Neural cell (in vitro differentiated cells): ENCODE measurements at regions not wholly inside any gene's neighbourhood (a gene's known extent, or its start where the extent isn't known, plus 50 kb on each side); places are given as distances from the start of the nearest gene placed in this dataset.

ENCODE experiments used
- H2AFZ ChIP-seq: fragments of 200-600, 300-800 bp; sonication (generic), shearing (Covaris generic); 2 replicates; pipeline ENCODE4 v1.6.0; 2014; ENCODE audit warnings: low read depth, mild to moderate bottlenecking, antibody characterized with exemption, low read length, moderate library complexity
- H3F3A ChIP-seq: fragments of 200-600 bp; shearing (Covaris generic); 2 replicates; pipeline ENCODE4 v1.6.1; 2016; ENCODE audit warnings: mild to moderate bottlenecking, moderate library complexity, mixed read lengths, antibody characterized with exemption, low read length; ENCODE audit not compliant: insufficient read depth, poor library complexity, severe bottlenecking
- H3K27ac ChIP-seq: fragments of 200-600, 300-800 bp; sonication (generic), shearing (Covaris generic); 2 replicates; pipeline ENCODE4 v1.5.1; 2014; ENCODE audit warnings: mild to moderate bottlenecking, low read length, moderate library complexity
- H3K27me3 ChIP-seq: fragments of 300-800, 200-600 bp; sonication (generic), shearing (Covaris generic); 2 replicates; pipeline ENCODE4 v1.6.0; 2014; ENCODE audit warnings: mild to moderate bottlenecking, low read depth, low read length, moderate library complexity; ENCODE audit not compliant: insufficient read depth
- H3K36me3 ChIP-seq: fragments of 300-800, 200-600 bp; sonication (generic), shearing (Covaris generic); 2 replicates; pipeline ENCODE4 v1.5.1; 2014; ENCODE audit warnings: mild to moderate bottlenecking, antibody characterized with exemption, low read length, moderate library complexity; ENCODE audit not compliant: insufficient read depth
- H3K4me2 ChIP-seq: fragments of 300-800, 200-600 bp; sonication (generic), shearing (Covaris generic); 2 replicates; pipeline ENCODE4 v1.6.0; 2014; ENCODE audit warnings: mild to moderate bottlenecking, low read length
- H3K4me3 ChIP-seq: fragments of 300-800, 200-600 bp; sonication (generic), shearing (Covaris generic); 2 replicates; pipeline ENCODE4 v1.5.1; 2014; ENCODE audit warnings: mild to moderate bottlenecking, low read length, moderate library complexity
- H3K79me2 ChIP-seq: fragments of 200-600 bp; shearing (Covaris generic); replicated peaks from 2 replicates; pipeline ENCODE4 v1.6.0; 2014; ENCODE audit warnings: mild to moderate bottlenecking, low read length, moderate library complexity; ENCODE audit not compliant: insufficient read depth
- H3K9ac ChIP-seq: fragments of 300-800, 200-600 bp; sonication (generic), shearing (Covaris generic); 2 replicates; pipeline ENCODE4 v1.6.1; 2016; ENCODE audit warnings: mild to moderate bottlenecking, low read length, mixed read lengths
- H3K9me2 ChIP-seq: fragments of 200-600 bp; shearing (Covaris generic); 2 replicates; pipeline ENCODE4 v1.6.1; 2016; ENCODE audit warnings: mild to moderate bottlenecking, low read length, mixed read lengths; ENCODE audit not compliant: insufficient read depth
- H3K9me3 ChIP-seq: fragments of 200-600, 300-800 bp; sonication (generic), shearing (Covaris generic); 2 replicates; pipeline ENCODE4 v1.6.1; 2016; ENCODE audit warnings: mild to moderate bottlenecking, mixed run types, low read length, moderate library complexity, mixed read lengths
- H4K20me1 ChIP-seq: fragments of 200-600 bp; shearing (Covaris generic); 2 replicates; pipeline ENCODE4 v1.6.1; 2016; ENCODE audit warnings: mild to moderate bottlenecking, mixed run types; ENCODE audit not compliant: insufficient read depth
- EP300 ChIP-seq: fragments of 450-650 bp; conservative IDR thresholded peaks from 2 replicates; pipeline ENCODE4 v1.6.1; 2014; ENCODE audit warnings: antibody characterized with exemption, mild to moderate bottlenecking, moderate library complexity; ENCODE audit not compliant: poor library complexity, severe bottlenecking
- EZH2 ChIP-seq: fragments of 200-600, 300-800 bp; shearing (Covaris generic), sonication (generic); IDR thresholded peaks from 2 replicates; pipeline ENCODE4 v1.6.1; 2014; ENCODE audit warnings: antibody characterized with exemption, low read length, borderline replicate concordance, mild to moderate bottlenecking; ENCODE audit not compliant: insufficient read depth, poor library complexity, severe bottlenecking
- MXI1 ChIP-seq: fragments of 450-650 bp; conservative IDR thresholded peaks from 2 replicates; pipeline ENCODE4 v1.6.1; 2014; ENCODE audit warnings: antibody characterized with exemption, mild to moderate bottlenecking; ENCODE audit not compliant: poor library complexity, severe bottlenecking
- POLR2AphosphoS5 ChIP-seq: IDR thresholded peaks from 2 replicates; pipeline ENCODE4 v1.6.1; 2012
- RAD21 ChIP-seq: fragments of 450-650 bp; conservative IDR thresholded peaks from 2 replicates; pipeline ENCODE4 v1.6.1; 2014; ENCODE audit warnings: antibody characterized with exemption, mild to moderate bottlenecking, moderate library complexity
- REST ChIP-seq: IDR thresholded peaks from 2 replicates; pipeline ENCODE4 v1.6.1; 2012; ENCODE audit warnings: borderline replicate concordance
- SMC3 ChIP-seq: fragments of 450-650 bp; conservative IDR thresholded peaks from 2 replicates; pipeline ENCODE4 v1.6.1; 2014; ENCODE audit warnings: antibody characterized with exemption, mild to moderate bottlenecking, moderate library complexity; ENCODE audit not compliant: poor library complexity
- TAF1 ChIP-seq: IDR thresholded peaks from 2 replicates; pipeline ENCODE4 v1.6.1; 2012; ENCODE audit warnings: low read depth
- TF ChIP-seq, protein P1 (sequence below): fragments of 450-650 bp; IDR thresholded peaks from 2 replicates; pipeline ENCODE4 v1.5.1; 2014; ENCODE audit warnings: antibody characterized with exemption, mild to moderate bottlenecking, moderate library complexity; ENCODE audit not compliant: poor library complexity, severe bottlenecking

GRCh38 chr2:155318710-155319109 lies 620.2 kb downstream of the KCNJ3 start:
- Histone ChIP-seq H3K4me3 (no peak overlapping the region), H3K36me3 (no peaks in the 10 kb centered on the region), H3K27ac (no peak overlapping the region), H3F3A (no peaks in the 10 kb centered on the region), H2AFZ (no peak overlapping the region), H3K27me3 (no peaks in the 10 kb centered on the region), H4K20me1 (no peaks in the 10 kb centered on the region), H3K79me2 (no peaks in the 10 kb centered on the region), H3K9ac (no peak overlapping the region), H3K9me2 (no peaks in the 10 kb centered on the region), H3K9me3 (no peaks in the 10 kb centered on the region), H3K4me2 (no peak overlapping the region)
- TF ChIP-seq, protein P1, sequence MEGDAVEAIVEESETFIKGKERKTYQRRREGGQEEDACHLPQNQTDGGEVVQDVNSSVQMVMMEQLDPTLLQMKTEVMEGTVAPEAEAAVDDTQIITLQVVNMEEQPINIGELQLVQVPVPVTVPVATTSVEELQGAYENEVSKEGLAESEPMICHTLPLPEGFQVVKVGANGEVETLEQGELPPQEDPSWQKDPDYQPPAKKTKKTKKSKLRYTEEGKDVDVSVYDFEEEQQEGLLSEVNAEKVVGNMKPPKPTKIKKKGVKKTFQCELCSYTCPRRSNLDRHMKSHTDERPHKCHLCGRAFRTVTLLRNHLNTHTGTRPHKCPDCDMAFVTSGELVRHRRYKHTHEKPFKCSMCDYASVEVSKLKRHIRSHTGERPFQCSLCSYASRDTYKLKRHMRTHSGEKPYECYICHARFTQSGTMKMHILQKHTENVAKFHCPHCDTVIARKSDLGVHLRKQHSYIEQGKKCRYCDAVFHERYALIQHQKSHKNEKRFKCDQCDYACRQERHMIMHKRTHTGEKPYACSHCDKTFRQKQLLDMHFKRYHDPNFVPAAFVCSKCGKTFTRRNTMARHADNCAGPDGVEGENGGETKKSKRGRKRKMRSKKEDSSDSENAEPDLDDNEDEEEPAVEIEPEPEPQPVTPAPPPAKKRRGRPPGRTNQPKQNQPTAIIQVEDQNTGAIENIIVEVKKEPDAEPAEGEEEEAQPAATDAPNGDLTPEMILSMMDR = no peak
- no peak for TF ChIP-seq SMC3
- no peak for TF ChIP-seq REST
- no peak for TF ChIP-seq RAD21
- TF ChIP-seq TAF1 = no peak
- TF ChIP-seq EZH2 = no peak
- TF ChIP-seq EP300 = no peak
- no peak for TF ChIP-seq MXI1
- no peak for TF ChIP-seq POLR2AphosphoS5

GRCh38 chr2:155315768-155316167 lies 617.3 kb downstream of the KCNJ3 start:
- Histone ChIP-seq H4K20me1 (no peaks in the 10 kb centered on the region), H2AFZ (no peak overlapping the region), H3K79me2 (no peaks in the 10 kb centered on the region), H3K36me3 (no peaks in the 10 kb centered on the region), H3K9me3 (no peaks in the 10 kb centered on the region), H3K27ac (no peak overlapping the region), H3F3A (no peaks in the 10 kb centered on the region), H3K9me2 (no peaks in the 10 kb centered on the region), H3K9ac (no peak overlapping the region), H3K4me2 (no peak overlapping the region), H3K27me3 (no peaks in the 10 kb centered on the region), H3K4me3 (no peak overlapping the region)
- no peak for TF ChIP-seq RAD21
- no peak for TF ChIP-seq EZH2
- no peak for TF ChIP-seq MXI1
- no peak for TF ChIP-seq REST
- TF ChIP-seq EP300 = no peak
